Neural progenitor cell (in vitro differentiated cells): ENCODE measurements at regions not wholly inside any gene's neighbourhood (a gene's known extent, or its start where the extent isn't known, plus 50 kb on each side); places are given as distances from the start of the nearest gene placed in this dataset.

Experiments
- DNase-seq: peaks from one replicate; pipeline ENCODE4 v3.0.0-alpha.2; 2016; ENCODE audit warnings: low spot score
- H2AFZ ChIP-seq: fragments of 200-600 bp; sonication (generic); replicated peaks from 2 replicates; pipeline ENCODE4 v1.6.1; 2016; ENCODE audit warnings: antibody characterized with exemption
- H3F3A ChIP-seq: fragments of 200-600 bp; sonication (generic); 2 replicates; pipeline ENCODE4 v1.6.1; 2016; ENCODE audit warnings: antibody characterized with exemption, low read depth
- H3K27ac ChIP-seq: fragments of 200-600 bp; sonication (generic); 2 replicates; pipeline ENCODE4 v1.5.1; 2016; ENCODE audit warnings: mild to moderate bottlenecking
- H3K27me3 ChIP-seq: fragments of 200-600 bp; sonication (generic); 2 replicates; pipeline ENCODE4 v1.6.1; 2016; ENCODE audit warnings: mild to moderate bottlenecking, moderate library complexity
- H3K36me3 ChIP-seq: fragments of 200-600 bp; sonication (generic); 2 replicates; pipeline ENCODE4 v1.5.1; 2016
- H3K4me1 ChIP-seq: fragments of 200-600 bp; sonication (generic); 2 replicates; pipeline ENCODE4 v1.6.1; 2016; ENCODE audit warnings: mixed run types
- H3K4me2 ChIP-seq: fragments of 200-600 bp; sonication (generic); 2 replicates; pipeline ENCODE4 v1.6.1; 2016
- H3K4me3 ChIP-seq: fragments of 200-600 bp; sonication (generic); 2 replicates; pipeline ENCODE4 v1.5.1; 2016
- H3K79me2 ChIP-seq: fragments of 200-600 bp; sonication (generic); 2 replicates; pipeline ENCODE4 v1.6.1; 2016; ENCODE audit warnings: low read depth
- H3K9ac ChIP-seq: fragments of 200-600 bp; sonication (generic); 2 replicates; pipeline ENCODE4 v1.6.1; 2016
- H3K9me3 ChIP-seq: fragments of 200-600 bp; sonication (generic); 2 replicates; pipeline ENCODE4 v1.5.1; 2016; ENCODE audit warnings: low read depth
- H4K20me1 ChIP-seq: fragments of 200-600 bp; sonication (generic); 2 replicates; pipeline ENCODE4 v1.6.1; 2016; ENCODE audit warnings: low read depth
- H3K27ac Mint-ChIP-seq: 3 replicates; pipeline ENCODE4 v1.8.0; 2021; ENCODE audit warnings: mixed read lengths
- H3K27me3 Mint-ChIP-seq: 2 replicates; pipeline ENCODE4 v1.8.0; 2022; ENCODE audit warnings: low read depth, mild to moderate bottlenecking, inconsistent platforms, moderate library complexity, mixed read lengths; ENCODE audit not compliant: insufficient read depth
- H3K36me3 Mint-ChIP-seq: 3 replicates; pipeline ENCODE4 v1.8.0; 2021; ENCODE audit warnings: mixed read lengths
- H3K4me1 Mint-ChIP-seq: 3 replicates; pipeline ENCODE4 v1.8.0; 2021; ENCODE audit warnings: mixed read lengths
- H3K4me3 Mint-ChIP-seq: 3 replicates; pipeline ENCODE4 v1.8.0; 2021; ENCODE audit warnings: mild to moderate bottlenecking, moderate library complexity, mixed read lengths
- H3K9me3 Mint-ChIP-seq: 3 replicates; pipeline ENCODE4 v1.8.0; 2020; ENCODE audit warnings: mixed read lengths
- CTCF ChIP-seq: fragments of 200-600 bp; sonication (generic); IDR thresholded peaks from 2 replicates; pipeline ENCODE4 v1.5.1; 2017; ENCODE audit warnings: antibody characterized with exemption, mild to moderate bottlenecking
- EZH2 ChIP-seq: fragments of 200-600 bp; sonication (generic); IDR thresholded peaks from 2 replicates; pipeline ENCODE4 v1.6.1; 2017; ENCODE audit warnings: antibody characterized with exemption, mild to moderate bottlenecking, moderate library complexity
- EZH2phosphoT487 ChIP-seq: fragments of 200-600 bp; sonication (generic); IDR thresholded peaks from 2 replicates; pipeline ENCODE4 v1.6.1; 2017; ENCODE audit warnings: antibody characterized with exemption

- no peak overlapping the region for H3K27ac Mint-ChIP-seq
- no peaks in the 10 kb centered on the region for H3K4me1 Mint-ChIP-seq
- H3K27ac ChIP-seq = no peak overlapping the region
- H3K4me3 ChIP-seq = no peak overlapping the region
- H3K36me3 ChIP-seq = no peaks in the 10 kb centered on the region
- H3K4me2 ChIP-seq = no peak overlapping the region
- no peaks in the 10 kb centered on the region for H3F3A ChIP-seq
- no peaks in the 10 kb centered on the region for H3K36me3 Mint-ChIP-seq
- no peaks in the 10 kb centered on the region for H3K4me1 ChIP-seq
- TF ChIP-seq EZH2phosphoT487 (no peak), CTCF (no peak), EZH2 (no peak)
- no peaks in the 10 kb centered on the region for H3K27me3 ChIP-seq
- H3K9me3 Mint-ChIP-seq = peaks cover 15% of the 10 kb centered on the region
- H2AFZ ChIP-seq = no peak overlapping the region
- no peaks in the 10 kb centered on the region for H3K79me2 ChIP-seq
- H3K9me3 ChIP-seq = no peaks in the 10 kb centered on the region
- DNase-seq = no peak
- H4K20me1 ChIP-seq = no peaks in the 10 kb centered on the region
- no peak overlapping the region for H3K4me3 Mint-ChIP-seq
- no peak overlapping the region for H3K9ac ChIP-seq
- peaks cover 14% of the 10 kb centered on the region for H3K27me3 Mint-ChIP-seq
Observed at GRCh38 chr19:41495589-41495988, 52.6 kb downstream of the ERICH4 start.

DNA sequence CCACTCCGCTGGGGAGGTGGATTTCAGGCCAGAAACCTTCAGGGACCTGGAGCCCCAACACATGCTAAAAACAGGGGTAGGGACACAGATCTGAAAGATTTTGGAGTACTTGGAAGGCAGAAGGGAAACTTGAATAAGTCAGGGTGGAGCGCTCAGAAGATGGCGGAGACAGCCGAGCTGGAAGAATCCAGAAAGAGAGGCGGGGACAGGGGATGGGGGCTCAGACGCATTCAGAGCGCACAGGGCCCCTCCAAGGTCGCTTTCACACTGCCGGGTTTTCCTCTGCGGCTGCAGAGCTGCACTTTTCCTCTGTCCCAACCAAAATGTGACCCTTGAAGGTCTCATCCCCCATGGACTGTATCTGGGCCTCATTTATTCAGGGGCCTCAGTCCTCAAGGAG, 56.9 kb downstream of the ERICH4 start:
- H3K79me2 ChIP-seq = no peaks in the 10 kb centered on the region
- H3K4me3 ChIP-seq = no peak overlapping the region
- Mint-ChIP-seq H3K36me3 (no peaks in the 10 kb centered on the region), H3K4me1 (peaks cover 3% of the 10 kb centered on the region), H3K27me3 (peaks cover 12% of the 10 kb centered on the region), H3K4me3 (no peak overlapping the region), H3K9me3 (peaks cover 15% of the 10 kb centered on the region), H3K27ac (no peak overlapping the region)
- no peak overlapping the region for H3K27ac ChIP-seq
- no peaks in the 10 kb centered on the region for H3F3A ChIP-seq
- no peak overlapping the region for H3K9ac ChIP-seq
- H2AFZ ChIP-seq = no peak overlapping the region
- H4K20me1 ChIP-seq = no peaks in the 10 kb centered on the region
- H3K27me3 ChIP-seq = no peaks in the 10 kb centered on the region
- H3K36me3 ChIP-seq = no peaks in the 10 kb centered on the region
- DNase-seq = no peak
- H3K4me2 ChIP-seq = no peak overlapping the region
- no peaks in the 10 kb centered on the region for H3K9me3 ChIP-seq
- H3K4me1 ChIP-seq = no peaks in the 10 kb centered on the region
- TF ChIP-seq EZH2 = no peak
- no peak for TF ChIP-seq EZH2phosphoT487
- no peak for TF ChIP-seq CTCF

- Mint-ChIP-seq H3K27ac (no peak overlapping the region), H3K36me3 (no peaks in the 10 kb centered on the region), H3K9me3 (peaks cover 15% of the 10 kb centered on the region), H3K4me1 (peaks cover 3% of the 10 kb centered on the region), H3K4me3 (no peak overlapping the region), H3K27me3 (peaks cover 16% of the 10 kb centered on the region)
- TF ChIP-seq CTCF (no peak), EZH2phosphoT487 (no peak)
- no peak overlapping the region for H2AFZ ChIP-seq
- H4K20me1 ChIP-seq = no peaks in the 10 kb centered on the region
- no peak for DNase-seq
- no peaks in the 10 kb centered on the region for H3K4me1 ChIP-seq
- H3K4me3 ChIP-seq = no peak overlapping the region
- no peak overlapping the region for H3K27ac ChIP-seq
- no peaks in the 10 kb centered on the region for H3K27me3 ChIP-seq
- H3K36me3 ChIP-seq = no peaks in the 10 kb centered on the region
- no peaks in the 10 kb centered on the region for H3F3A ChIP-seq
- H3K4me2 ChIP-seq = no peak overlapping the region
- no peaks in the 10 kb centered on the region for H3K79me2 ChIP-seq
- H3K9me3 ChIP-seq = no peaks in the 10 kb centered on the region
- H3K9ac ChIP-seq = no peak overlapping the region
Observed at GRCh38 chr19:41500443-41500842, 57.5 kb downstream of the ERICH4 start.

DNA sequence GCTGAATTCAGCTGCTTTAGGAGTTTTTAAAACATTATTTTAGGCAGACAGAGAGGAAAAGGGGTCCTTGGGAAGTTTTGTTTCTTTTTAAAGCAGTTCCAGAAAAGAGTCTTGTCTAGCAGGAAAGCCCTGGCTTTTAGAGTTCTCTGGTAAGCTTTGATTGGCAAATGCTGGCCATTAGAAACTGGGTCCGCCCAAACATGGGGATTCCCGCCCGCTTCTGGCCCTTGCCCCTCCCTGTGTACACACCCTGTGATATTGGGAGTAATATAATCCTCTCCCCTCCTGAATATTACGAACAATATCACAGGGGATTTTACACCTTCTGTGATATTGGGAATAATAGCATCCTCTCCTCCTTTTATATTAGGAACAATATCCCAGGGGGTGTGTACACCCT, 58.9 kb downstream of the ERICH4 start:
- Histone ChIP-seq H3K4me1 (no peaks in the 10 kb centered on the region), H3K9me3 (no peaks in the 10 kb centered on the region), H2AFZ (no peak overlapping the region), H3K36me3 (no peaks in the 10 kb centered on the region), H3K9ac (no peak overlapping the region), H4K20me1 (no peaks in the 10 kb centered on the region), H3K4me3 (no peak overlapping the region), H3K27me3 (no peaks in the 10 kb centered on the region), H3F3A (no peaks in the 10 kb centered on the region), H3K79me2 (no peaks in the 10 kb centered on the region), H3K27ac (no peak overlapping the region), H3K4me2 (no peak overlapping the region)
- peaks cover 17% of the 10 kb centered on the region for H3K9me3 Mint-ChIP-seq
- H3K27ac Mint-ChIP-seq = no peak overlapping the region
- DNase-seq = no peak
- H3K4me3 Mint-ChIP-seq = no peak overlapping the region
- TF ChIP-seq CTCF (no peak), EZH2phosphoT487 (no peak), EZH2 (no peak)
- no peaks in the 10 kb centered on the region for H3K36me3 Mint-ChIP-seq
- H3K27me3 Mint-ChIP-seq = peaks cover 18% of the 10 kb centered on the region
- H3K4me1 Mint-ChIP-seq = peaks cover 3% of the 10 kb centered on the region
